ENCODE measurements at regions not wholly inside any gene's neighbourhood (a gene's known extent, or its start where the extent isn't known, plus 50 kb on each side); places are given as distances from the start of the nearest gene placed in this dataset.

DNA sequence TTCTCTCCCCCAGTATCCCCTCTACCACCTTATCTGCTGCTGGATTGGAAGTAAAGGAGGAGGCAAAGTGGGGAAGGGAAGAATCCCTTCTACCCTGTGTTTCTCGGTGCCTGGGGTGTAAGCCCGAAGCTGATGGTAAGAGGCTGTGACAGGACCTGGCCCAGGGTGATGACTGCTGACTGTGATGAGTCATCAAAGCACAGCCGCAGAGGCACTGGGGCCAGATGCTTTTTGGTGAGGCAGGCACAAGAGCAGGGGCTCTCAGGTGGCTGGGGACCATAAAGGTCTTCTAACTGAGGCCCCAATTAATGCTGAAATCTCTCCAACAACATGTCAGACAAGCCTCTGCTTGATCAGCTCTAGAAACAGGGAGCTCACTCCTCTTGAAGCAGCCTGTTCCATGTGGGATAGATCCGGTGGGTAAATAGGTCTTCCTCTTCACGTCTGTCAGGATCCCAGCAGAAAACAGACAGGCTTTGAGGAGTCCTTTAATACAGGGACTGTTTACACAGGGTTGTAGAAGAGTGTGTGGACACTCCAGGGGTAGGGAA, 86.1 kb upstream of the PCBD1 start:
- TF ChIP-seq, protein P1, sequence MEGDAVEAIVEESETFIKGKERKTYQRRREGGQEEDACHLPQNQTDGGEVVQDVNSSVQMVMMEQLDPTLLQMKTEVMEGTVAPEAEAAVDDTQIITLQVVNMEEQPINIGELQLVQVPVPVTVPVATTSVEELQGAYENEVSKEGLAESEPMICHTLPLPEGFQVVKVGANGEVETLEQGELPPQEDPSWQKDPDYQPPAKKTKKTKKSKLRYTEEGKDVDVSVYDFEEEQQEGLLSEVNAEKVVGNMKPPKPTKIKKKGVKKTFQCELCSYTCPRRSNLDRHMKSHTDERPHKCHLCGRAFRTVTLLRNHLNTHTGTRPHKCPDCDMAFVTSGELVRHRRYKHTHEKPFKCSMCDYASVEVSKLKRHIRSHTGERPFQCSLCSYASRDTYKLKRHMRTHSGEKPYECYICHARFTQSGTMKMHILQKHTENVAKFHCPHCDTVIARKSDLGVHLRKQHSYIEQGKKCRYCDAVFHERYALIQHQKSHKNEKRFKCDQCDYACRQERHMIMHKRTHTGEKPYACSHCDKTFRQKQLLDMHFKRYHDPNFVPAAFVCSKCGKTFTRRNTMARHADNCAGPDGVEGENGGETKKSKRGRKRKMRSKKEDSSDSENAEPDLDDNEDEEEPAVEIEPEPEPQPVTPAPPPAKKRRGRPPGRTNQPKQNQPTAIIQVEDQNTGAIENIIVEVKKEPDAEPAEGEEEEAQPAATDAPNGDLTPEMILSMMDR (IDR thresholded peaks at IDR 0.05): no peak
- no peak for TF ChIP-seq POLR2A (IDR thresholded peaks at IDR 0.05)
